ENCODE measurements at regions not wholly inside any gene's neighbourhood (a gene's known extent, or its start where the extent isn't known, plus 50 kb on each side); places are given as distances from the start of the nearest gene placed in this dataset.

- TF ChIP-seq ZFX (IDR thresholded peaks at IDR 0.05), result no peak
- TF ChIP-seq, protein P1, sequence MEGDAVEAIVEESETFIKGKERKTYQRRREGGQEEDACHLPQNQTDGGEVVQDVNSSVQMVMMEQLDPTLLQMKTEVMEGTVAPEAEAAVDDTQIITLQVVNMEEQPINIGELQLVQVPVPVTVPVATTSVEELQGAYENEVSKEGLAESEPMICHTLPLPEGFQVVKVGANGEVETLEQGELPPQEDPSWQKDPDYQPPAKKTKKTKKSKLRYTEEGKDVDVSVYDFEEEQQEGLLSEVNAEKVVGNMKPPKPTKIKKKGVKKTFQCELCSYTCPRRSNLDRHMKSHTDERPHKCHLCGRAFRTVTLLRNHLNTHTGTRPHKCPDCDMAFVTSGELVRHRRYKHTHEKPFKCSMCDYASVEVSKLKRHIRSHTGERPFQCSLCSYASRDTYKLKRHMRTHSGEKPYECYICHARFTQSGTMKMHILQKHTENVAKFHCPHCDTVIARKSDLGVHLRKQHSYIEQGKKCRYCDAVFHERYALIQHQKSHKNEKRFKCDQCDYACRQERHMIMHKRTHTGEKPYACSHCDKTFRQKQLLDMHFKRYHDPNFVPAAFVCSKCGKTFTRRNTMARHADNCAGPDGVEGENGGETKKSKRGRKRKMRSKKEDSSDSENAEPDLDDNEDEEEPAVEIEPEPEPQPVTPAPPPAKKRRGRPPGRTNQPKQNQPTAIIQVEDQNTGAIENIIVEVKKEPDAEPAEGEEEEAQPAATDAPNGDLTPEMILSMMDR (conservative IDR thresholded peaks at IDR 0.05), result no peak
- no peak overlapping the region for H3K27ac ChIP-seq
Observed at GRCh38 chr11:121946514-121946913, 169.5 kb downstream of the BLID start.

DNA sequence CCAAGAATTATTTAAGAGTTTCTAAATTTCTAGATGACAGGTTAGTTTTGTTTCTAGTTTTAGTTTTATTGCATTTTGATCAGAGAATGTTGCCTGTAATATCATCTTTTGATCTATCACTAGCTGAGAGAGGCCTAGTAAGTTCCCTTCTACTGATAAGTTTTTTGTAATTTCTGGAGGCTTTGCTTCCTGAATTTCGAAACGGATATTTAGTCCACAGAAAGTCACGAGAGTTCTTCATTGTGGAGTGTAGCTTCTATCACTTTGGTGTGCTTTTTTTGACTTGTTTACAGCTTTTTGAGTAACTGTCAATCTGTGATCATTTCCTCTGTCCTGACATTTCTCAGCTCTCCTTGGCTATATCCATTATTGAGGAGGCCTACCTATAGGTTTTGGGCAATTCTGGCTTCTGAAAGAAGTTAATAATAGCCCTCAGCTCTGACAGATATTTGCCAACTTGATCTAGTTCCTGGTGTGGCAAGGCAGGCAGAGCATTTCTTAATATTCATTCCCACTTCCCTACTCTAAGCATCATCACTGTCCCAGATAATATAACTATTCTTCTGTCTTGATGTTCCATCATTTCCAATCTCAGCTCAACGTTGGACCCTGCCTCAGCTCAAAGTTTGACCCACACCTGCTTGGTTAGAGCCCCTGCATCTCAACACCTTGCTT lies 171.3 kb downstream of the BLID start:
- TF ChIP-seq, protein P1 (conservative IDR thresholded peaks at IDR 0.05), result no peak
- TF ChIP-seq ZFX (IDR thresholded peaks at IDR 0.05), result no peak

DNA sequence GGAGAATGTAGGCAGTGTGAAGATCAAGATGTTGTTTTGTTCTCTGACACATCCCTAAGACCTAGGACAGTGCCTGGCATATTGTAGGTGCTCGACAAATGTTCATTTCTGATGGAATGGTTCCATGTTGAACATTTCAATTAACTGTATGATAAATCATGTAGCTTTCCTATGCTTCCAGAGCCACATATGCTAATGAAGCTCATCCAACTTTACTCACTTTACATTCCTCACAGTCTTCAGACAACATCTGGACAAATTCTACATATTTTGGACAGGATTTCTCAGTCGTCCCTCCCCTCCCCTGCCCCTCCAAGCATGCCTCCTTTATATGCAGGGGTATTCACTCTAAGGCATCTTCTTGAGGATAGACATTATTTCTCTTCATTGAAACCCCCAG lies 177.9 kb downstream of the BLID start:
- H3K27ac ChIP-seq, result no peak overlapping the region

More for the DNA sequence above, 171.3 kb downstream of the BLID start:
- H3K27ac ChIP-seq, result no peak overlapping the region

GRCh38 chr11:121936781-121937447 lies 179.1 kb downstream of the BLID start:
- H3K27ac ChIP-seq, result no peak overlapping the region
- no peak for TF ChIP-seq ZFX (IDR thresholded peaks at IDR 0.05)
- TF ChIP-seq, protein P1 (conservative IDR thresholded peaks at IDR 0.05), result no peak

More for the DNA sequence above, 177.9 kb downstream of the BLID start:
- TF ChIP-seq, protein P1 (conservative IDR thresholded peaks at IDR 0.05), result no peak
- TF ChIP-seq ZFX (IDR thresholded peaks at IDR 0.05), result no peak

DNA sequence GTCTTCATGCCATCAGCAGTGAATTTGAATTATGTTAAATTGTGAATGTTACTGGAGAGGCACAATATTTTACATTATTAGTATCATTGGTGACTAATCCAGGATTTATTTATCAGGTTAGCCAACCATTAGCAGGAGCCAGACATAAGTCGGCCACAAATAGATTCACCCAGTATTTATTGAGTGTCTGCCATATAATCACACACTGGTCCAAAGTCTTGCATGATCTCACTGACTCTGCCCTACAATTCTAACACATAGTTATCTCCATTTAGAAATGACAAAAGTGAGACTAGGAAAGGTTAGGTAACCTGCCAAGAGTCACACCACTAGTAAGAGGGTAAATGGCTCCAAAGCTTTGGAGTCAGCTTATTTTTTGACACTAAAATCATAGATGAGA lies 179.6 kb downstream of the BLID start:
- H3K27ac ChIP-seq, result no peak overlapping the region

GRCh38 chr11:121933694-121934093 lies 182.3 kb downstream of the BLID start:
- TF ChIP-seq, protein P1 (conservative IDR thresholded peaks at IDR 0.05), result no peak
- no peak for TF ChIP-seq ZFX (IDR thresholded peaks at IDR 0.05)
- no peak overlapping the region for H3K27ac ChIP-seq

More for the DNA sequence above, 179.6 kb downstream of the BLID start:
- no peak for TF ChIP-seq ZFX (IDR thresholded peaks at IDR 0.05)

DNA sequence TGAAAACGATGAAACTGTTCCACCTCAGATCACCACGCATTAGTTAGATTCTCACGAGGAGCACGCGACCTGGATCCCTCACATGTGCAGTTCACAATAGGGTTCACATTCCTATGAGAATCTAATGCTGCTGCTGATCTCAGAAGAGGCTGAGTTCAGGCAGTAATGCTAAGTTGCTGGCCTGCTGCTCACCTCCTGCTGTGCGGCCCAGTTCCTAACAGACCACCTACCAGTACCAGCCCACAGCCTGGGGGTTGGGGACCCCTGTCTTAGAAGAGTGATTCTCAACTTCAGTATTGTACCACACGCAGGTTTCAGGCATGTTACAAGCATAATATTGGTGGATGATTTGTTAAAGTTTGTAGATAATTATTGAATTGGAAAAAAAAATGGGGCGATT lies 182.7 kb downstream of the BLID start:
- no peak overlapping the region for H3K27ac ChIP-seq
- TF ChIP-seq, protein P1 (conservative IDR thresholded peaks at IDR 0.05), result no peak
- TF ChIP-seq ZFX (IDR thresholded peaks at IDR 0.05), result no peak

Data from C4-2B (cell line).